PC-3 (cell line): ENCODE measurements at regions not wholly inside any gene's neighbourhood (a gene's known extent, or its start where the extent isn't known, plus 50 kb on each side); places are given as distances from the start of the nearest gene placed in this dataset.

Experiments used
- ATAC-seq: fragments of 200-7000 bp; cut with Tn5 transposase; 2 replicates; pipeline ENCODE4 v1.9.1; 2020; ENCODE audit warnings: mild to moderate bottlenecking, moderate library complexity
- BruUV-seq: library from RNA; stranded (reverse); fragments of 400-500 nt; replicated peaks from 2 replicates; lab custom pipeline; 2021; lab: Mats Ljungman, UMichigan
- CTCF ChIA-PET: fragments of 300-600 bp; sonication (Branson Sonifier 250); formaldehyde crosslinking; loops from one replicate; lab custom pipeline; 2022; ENCODE audit warnings: antibody characterized with exemption; lab: Charles Lee
- POLR2A ChIA-PET: fragments of 300-600 bp; sonication (Branson Sonifier 250); formaldehyde crosslinking; loops from one replicate; lab custom pipeline; 2022; ENCODE audit warnings: antibody characterized with exemption; ENCODE audit not compliant: unreplicated experiment; lab: Charles Lee
- DNase-seq: peaks from one replicate; pipeline ENCODE4 v3.0.0-alpha.2; 2015
- H2AFZ ChIP-seq: fragments of 300-600 bp; sonication (generic); 2 replicates; pipeline ENCODE4 v1.6.0; 2016; ENCODE audit warnings: antibody characterized with exemption, low read length
- H3F3A ChIP-seq: fragments of 300-600 bp; sonication (generic); one replicate; pipeline ENCODE4 v1.6.0; 2017; ENCODE audit warnings: antibody characterized with exemption, low read length, control low read depth, mild to moderate bottlenecking; ENCODE audit not compliant: unreplicated experiment
- H3K27ac ChIP-seq: fragments of 300-600 bp; sonication (generic); 2 replicates; pipeline ENCODE4 v1.5.1; 2016; ENCODE audit warnings: mild to moderate bottlenecking, low read length
- H3K27me3 ChIP-seq: fragments of 300-600 bp; sonication (generic); 2 replicates; pipeline ENCODE4 v1.6.1; 2016; ENCODE audit warnings: low read length, mixed read lengths
- H3K36me3 ChIP-seq: fragments of 300-600 bp; sonication (generic); 2 replicates; pipeline ENCODE4 v1.6.1; 2016; ENCODE audit warnings: low read depth, mixed run types, low read length, mixed read lengths
- H3K4me1 ChIP-seq: fragments of 300-600 bp; sonication (generic); 2 replicates; pipeline ENCODE4 v1.5.1; 2016; ENCODE audit warnings: low read length; ENCODE audit not compliant: insufficient read depth
- H3K4me2 ChIP-seq: fragments of 300-600 bp; sonication (generic); 2 replicates; pipeline ENCODE4 v1.6.0; 2016; ENCODE audit warnings: low read length
- H3K4me3 ChIP-seq: fragments of 300-600 bp; sonication (generic); 2 replicates; pipeline ENCODE4 v1.5.1; 2016; ENCODE audit warnings: mild to moderate bottlenecking, low read length, mixed read lengths
- H3K79me2 ChIP-seq: fragments of 300-600 bp; sonication (generic); 2 replicates; pipeline ENCODE4 v1.6.1; 2017; ENCODE audit warnings: low read length, mixed read lengths
- H3K9ac ChIP-seq: fragments of 300-600 bp; sonication (generic); 2 replicates; pipeline ENCODE4 v1.6.0; 2016; ENCODE audit warnings: mild to moderate bottlenecking, low read length
- H3K9me2 ChIP-seq: fragments of 300-600 bp; sonication (generic); replicated peaks from 2 replicates; pipeline ENCODE4 v1.6.1; 2016; ENCODE audit warnings: mixed run types, low read length, mixed read lengths
- H3K9me3 ChIP-seq: fragments of 300-600 bp; sonication (generic); 2 replicates; pipeline ENCODE4 v1.6.1; 2016; ENCODE audit warnings: low read length, mixed read lengths
- H4K20me1 ChIP-seq: fragments of 300-600 bp; sonication (generic); 2 replicates; pipeline ENCODE4 v1.6.1; 2016; ENCODE audit warnings: low read length, mixed read lengths
- CTCF ChIP-seq: fragments of 300-600 bp; sonication (generic); conservative IDR thresholded peaks from 2 replicates; pipeline ENCODE4 v1.5.1; 2017; ENCODE audit warnings: antibody characterized with exemption, low read depth, mild to moderate bottlenecking, low read length
- EZH2 ChIP-seq: fragments of 300-600 bp; sonication (generic); IDR thresholded peaks from one replicate; pipeline ENCODE4 v1.6.1; 2017; ENCODE audit warnings: antibody characterized with exemption, mild to moderate bottlenecking, low read length; ENCODE audit not compliant: unreplicated experiment
- EZH2phosphoT487 ChIP-seq: fragments of 300-600 bp; sonication (generic); IDR thresholded peaks from 2 replicates; pipeline ENCODE4 v1.6.1; 2018; ENCODE audit warnings: mild to moderate bottlenecking, antibody characterized with exemption, low read length, borderline replicate concordance
- intact Hi-C: fragments of 100-400 bp; cut with micrococcal nuclease; formaldehyde crosslinking; loops from 2 replicates; pipeline ENCODE4 v1.9.0; 2023

- BruUV-seq: no TSS peak
- Histone ChIP-seq H3K4me2 (no peak overlapping the region), H3K79me2 (no peaks in the 10 kb centered on the region), H4K20me1 (no peaks in the 10 kb centered on the region), H3K27me3 (no peaks in the 10 kb centered on the region), H3K36me3 (no peaks in the 10 kb centered on the region), H3K4me3 (no peak overlapping the region), H3F3A (no peaks in the 10 kb centered on the region), H3K9ac (no peak overlapping the region), H3K9me3 (no peaks in the 10 kb centered on the region), H3K9me2 (no peaks in the 10 kb centered on the region), H3K27ac (no peak overlapping the region), H2AFZ (no peak overlapping the region), H3K4me1 (no peaks in the 10 kb centered on the region)
- ATAC-seq: no peak
- no peak for TF ChIP-seq EZH2phosphoT487
- no peak for TF ChIP-seq EZH2
- no peak for TF ChIP-seq CTCF
- CTCF ChIA-PET: no interaction called here
- no peak for DNase-seq
- intact Hi-C loops: no loop called here
- POLR2A ChIA-PET: no interaction called here
These were observed 156.8 kb upstream of the CLEC14A start for GRCh38 chr14:38412654-38413053.

GRCh38 chr14:38410442-38410841 lies 154.5 kb upstream of the CLEC14A start:
- no peak overlapping the region for H3K4me2 ChIP-seq
- CTCF ChIA-PET: no interaction called here
- H4K20me1 ChIP-seq: no peaks in the 10 kb centered on the region
- POLR2A ChIA-PET: no interaction called here
- DNase-seq: no peak
- no peaks in the 10 kb centered on the region for H3K79me2 ChIP-seq
- no peak overlapping the region for H2AFZ ChIP-seq
- H3K27me3 ChIP-seq: no peaks in the 10 kb centered on the region
- intact Hi-C loops: no loop called here
- H3K9me2 ChIP-seq: no peaks in the 10 kb centered on the region
- peaks cover 9% of the 10 kb centered on the region; the same call in 1 of the 2 replicates for H3K4me1 ChIP-seq
- no peak for TF ChIP-seq EZH2phosphoT487
- TF ChIP-seq EZH2: no peak
- no peak overlapping the region for H3K27ac ChIP-seq
- no peaks in the 10 kb centered on the region for H3K36me3 ChIP-seq
- H3K4me3 ChIP-seq: no peak overlapping the region
- no TSS peak for BruUV-seq
- no peaks in the 10 kb centered on the region for H3F3A ChIP-seq
- ATAC-seq: no peak
- H3K9ac ChIP-seq: no peak overlapping the region
- H3K9me3 ChIP-seq: no peaks in the 10 kb centered on the region

GRCh38 chr14:38409071-38409705 lies 153.3 kb upstream of the CLEC14A start:
- no TSS peak for BruUV-seq
- no peak overlapping the region for H2AFZ ChIP-seq
- CTCF ChIA-PET: no interaction called here

More at GRCh38 chr14:38409071-38409705, 153.3 kb upstream of the CLEC14A start:
- ATAC-seq (no peak), DNase-seq (no peak)
- Histone ChIP-seq H3K4me1 (peaks cover 18% of the 10 kb centered on the region; the same call in 1 of the 2 replicates), H3K4me2 (no peak overlapping the region), H3F3A (no peaks in the 10 kb centered on the region), H3K9me3 (no peaks in the 10 kb centered on the region), H3K9ac (no peak overlapping the region), H3K36me3 (no peaks in the 10 kb centered on the region), H3K79me2 (no peaks in the 10 kb centered on the region), H4K20me1 (no peaks in the 10 kb centered on the region), H3K27me3 (no peaks in the 10 kb centered on the region), H3K27ac (no peak overlapping the region), H3K4me3 (no peak overlapping the region), H3K9me2 (no peaks in the 10 kb centered on the region)
- POLR2A ChIA-PET: no interaction called here
- intact Hi-C loops: no loop called here
- no peak for TF ChIP-seq EZH2phosphoT487
- TF ChIP-seq CTCF: no peak
